Smooth muscle cell (in vitro differentiated cells): ENCODE measurements at regions not wholly inside any gene's neighbourhood (a gene's known extent, or its start where the extent isn't known, plus 50 kb on each side); places are given as distances from the start of the nearest gene placed in this dataset.

Source experiments
- DNase-seq: peaks from one replicate; lab custom pipeline; 2025; ENCODE audit not compliant: unreplicated experiment; lab: John Stamatoyannopoulos, UW
- H2AFZ ChIP-seq: fragments of 200-600 bp; sonication (generic); 2 replicates; pipeline ENCODE4 v1.6.0; 2016; ENCODE audit warnings: antibody characterized with exemption, low read depth, mild to moderate bottlenecking
- H3F3A ChIP-seq: fragments of 200-600 bp; sonication (generic); 2 replicates; pipeline ENCODE4 v1.6.0; 2017; ENCODE audit warnings: antibody characterized with exemption, low read depth
- H3K27ac ChIP-seq: fragments of 200-600 bp; sonication (generic); 2 replicates; pipeline ENCODE4 v1.5.1; 2016; ENCODE audit warnings: low read depth, mild to moderate bottlenecking
- H3K27me3 ChIP-seq: fragments of 200-600 bp; sonication (generic); 2 replicates; pipeline ENCODE4 v1.6.1; 2016; ENCODE audit warnings: low read depth, mild to moderate bottlenecking
- H3K36me3 ChIP-seq: fragments of 200-600 bp; sonication (generic); 2 replicates; pipeline ENCODE4 v1.5.1; 2016; ENCODE audit warnings: low read depth
- H3K4me1 ChIP-seq: fragments of 200-600 bp; sonication (generic); 2 replicates; pipeline ENCODE4 v1.5.1; 2016; ENCODE audit warnings: low read depth
- H3K4me2 ChIP-seq: fragments of 200-600 bp; sonication (generic); 2 replicates; pipeline ENCODE4 v1.6.0; 2016; ENCODE audit warnings: mild to moderate bottlenecking
- H3K4me3 ChIP-seq: fragments of 200-600 bp; sonication (generic); 2 replicates; pipeline ENCODE4 v1.5.1; 2016; ENCODE audit warnings: mild to moderate bottlenecking
- H3K79me2 ChIP-seq: fragments of 200-600 bp; sonication (generic); 2 replicates; pipeline ENCODE4 v1.6.0; 2016; ENCODE audit warnings: low read depth, mild to moderate bottlenecking
- H3K9ac ChIP-seq: fragments of 200-600 bp; sonication (generic); 2 replicates; pipeline ENCODE4 v1.6.0; 2016; ENCODE audit warnings: low read depth
- H3K9me3 ChIP-seq: fragments of 200-600 bp; sonication (generic); replicated peaks from 2 replicates; pipeline ENCODE4 v1.5.1; 2016; ENCODE audit warnings: low read depth
- H4K20me1 ChIP-seq: fragments of 200-600 bp; sonication (generic); 2 replicates; pipeline ENCODE4 v1.6.0; 2016; ENCODE audit warnings: low read depth
- CTCF ChIP-seq: fragments of 200-600 bp; sonication (generic); IDR thresholded peaks from 2 replicates; pipeline ENCODE4 v1.5.1; 2017; ENCODE audit warnings: borderline replicate concordance, mild to moderate bottlenecking, antibody characterized with exemption; ENCODE audit not compliant: insufficient read depth, poor library complexity, severe bottlenecking
- WGBS: methylation state at CpG from one replicate; pipeline ENCODE4 v1.1.7; 2016; ENCODE audit warnings: low lambda C conversion rate; 5-methylcytosine and 5-hydroxymethylcytosine counted together

DNA sequence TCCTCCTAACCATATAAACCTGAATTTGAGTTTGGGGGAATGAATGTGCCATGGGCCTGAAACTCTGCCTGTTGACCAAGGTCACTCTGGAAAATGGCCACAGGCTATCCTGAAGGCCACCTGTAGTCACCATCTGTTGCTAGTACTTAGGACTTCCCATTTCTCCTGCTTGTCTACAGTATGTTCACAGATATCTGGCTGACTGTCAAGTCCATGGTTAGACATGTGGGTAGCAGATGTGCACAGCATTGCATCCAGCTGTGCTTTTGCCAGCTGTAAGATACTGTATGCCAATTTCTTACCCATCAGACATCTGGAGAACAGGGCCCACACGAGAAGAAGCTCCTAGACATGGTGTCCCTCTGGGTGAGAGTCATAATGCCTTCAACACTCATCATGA lies 475.4 kb downstream of the INSC start:
- no peak overlapping the region for H3K9ac ChIP-seq

DNA sequence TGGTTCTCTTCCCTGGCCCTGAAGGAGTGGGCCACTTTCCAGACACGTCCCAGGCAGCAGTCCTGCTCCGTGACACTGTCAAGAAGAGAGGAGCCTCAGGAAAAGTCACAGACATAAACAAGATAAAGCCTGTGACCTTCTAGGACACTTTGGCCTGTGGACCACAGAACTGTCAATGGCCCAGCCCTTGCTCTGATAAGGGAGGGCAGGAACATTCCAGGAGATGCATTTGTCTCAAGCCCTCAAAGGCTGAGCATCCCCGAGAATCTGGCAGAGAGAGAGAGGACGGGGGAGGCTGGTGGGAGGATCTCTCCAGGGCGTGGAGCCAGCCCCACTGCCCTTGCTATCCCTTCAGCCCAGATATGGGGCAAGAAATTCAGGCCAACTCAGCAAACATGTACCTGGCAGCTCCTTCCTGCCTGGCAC lies 476.4 kb downstream of the INSC start:
- no peaks in the 10 kb centered on the region for H3K27me3 ChIP-seq
- H3K4me3 ChIP-seq = no peak overlapping the region
- H3K4me2 ChIP-seq = no peak overlapping the region
- H2AFZ ChIP-seq = no peak overlapping the region
- TF ChIP-seq CTCF = no peak
- no peak overlapping the region for H3K27ac ChIP-seq
- no peaks in the 10 kb centered on the region for H3K9me3 ChIP-seq
- H3F3A ChIP-seq = no peaks in the 10 kb centered on the region
- no peaks in the 10 kb centered on the region for H3K79me2 ChIP-seq
- DNase-seq = no peak
- 52% methylated on average over 5 of the region's 5 CpGs for WGBS
- no peaks in the 10 kb centered on the region for H3K36me3 ChIP-seq
- H4K20me1 ChIP-seq = no peaks in the 10 kb centered on the region
- H3K4me1 ChIP-seq = peaks cover 6% of the 10 kb centered on the region
- H3K9ac ChIP-seq = no peak overlapping the region

More for the DNA sequence above, 475.4 kb downstream of the INSC start:
- H4K20me1 ChIP-seq = no peaks in the 10 kb centered on the region
- H3K27ac ChIP-seq = no peak overlapping the region
- H3K4me3 ChIP-seq = no peak overlapping the region
- no peak for TF ChIP-seq CTCF
- no peaks in the 10 kb centered on the region for H3F3A ChIP-seq
- 82% methylated on average over 1 of the region's 1 CpG for WGBS
- no peaks in the 10 kb centered on the region for H3K36me3 ChIP-seq
- peaks cover 6% of the 10 kb centered on the region for H3K4me1 ChIP-seq
- H2AFZ ChIP-seq = no peak overlapping the region
- H3K4me2 ChIP-seq = no peak overlapping the region
- no peak for DNase-seq
- no peaks in the 10 kb centered on the region for H3K9me3 ChIP-seq
- H3K79me2 ChIP-seq = no peaks in the 10 kb centered on the region
- H3K27me3 ChIP-seq = no peaks in the 10 kb centered on the region

- no peak overlapping the region for H2AFZ ChIP-seq
- H3K4me2 ChIP-seq = no peak overlapping the region
- no peaks in the 10 kb centered on the region for H3K36me3 ChIP-seq
- H4K20me1 ChIP-seq = no peaks in the 10 kb centered on the region
- H3K79me2 ChIP-seq = no peaks in the 10 kb centered on the region
- H3K4me3 ChIP-seq = no peak overlapping the region
- no peak overlapping the region for H3K9ac ChIP-seq
- no peaks in the 10 kb centered on the region for H3K27me3 ChIP-seq
- peaks cover under 1% of the 10 kb centered on the region for H3K4me1 ChIP-seq
- H3F3A ChIP-seq = no peaks in the 10 kb centered on the region
- no peak overlapping the region for H3K27ac ChIP-seq
- 88% methylated on average over 4 of the region's 4 CpGs for WGBS
- DNase-seq = no peak
- no peaks in the 10 kb centered on the region for H3K9me3 ChIP-seq
- TF ChIP-seq CTCF = no peak
These were observed 479.9 kb downstream of the INSC start for GRCh38 chr11:15594607-15595006.

DNA sequence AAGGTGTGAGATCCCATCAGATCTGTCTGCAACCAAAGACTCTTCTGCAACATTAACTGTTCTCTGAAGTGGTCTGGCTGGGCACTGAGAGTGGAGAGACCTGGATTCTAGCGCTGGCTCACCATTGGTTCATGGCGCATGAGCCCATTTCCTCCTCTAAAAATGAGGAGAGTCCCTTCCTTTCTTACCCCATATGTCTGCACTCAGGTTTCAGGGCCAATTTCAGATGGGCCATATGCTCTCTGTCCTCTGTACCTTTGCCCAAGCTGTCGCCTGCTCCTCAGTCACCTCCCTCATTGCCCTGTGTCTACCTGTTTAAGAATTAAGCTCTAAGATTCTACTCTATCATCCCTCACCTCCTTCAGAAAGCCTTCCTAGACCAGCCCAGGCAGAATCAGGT lies 484.7 kb downstream of the INSC start:
- Histone ChIP-seq H2AFZ (no peak overlapping the region), H3K27me3 (no peaks in the 10 kb centered on the region), H3F3A (no peaks in the 10 kb centered on the region), H3K36me3 (no peaks in the 10 kb centered on the region), H4K20me1 (no peaks in the 10 kb centered on the region), H3K4me1 (no peaks in the 10 kb centered on the region), H3K27ac (no peak overlapping the region), H3K9ac (no peak overlapping the region), H3K9me3 (no peaks in the 10 kb centered on the region), H3K4me3 (no peak overlapping the region), H3K79me2 (no peaks in the 10 kb centered on the region), H3K4me2 (no peak overlapping the region)
- 93% methylated on average over 3 of the region's 3 CpGs for WGBS
- no peak for TF ChIP-seq CTCF
- DNase-seq = no peak
